ENCODE measurements at regions not wholly inside any gene's neighbourhood (a gene's known extent, or its start where the extent isn't known, plus 50 kb on each side); places are given as distances from the start of the nearest gene placed in this dataset.
"Not testable (repeated sequence)": the region's sequence is repeated elsewhere in the genome, so short reads cannot be mapped to it uniquely, and the experiment has no call there.

DNA sequence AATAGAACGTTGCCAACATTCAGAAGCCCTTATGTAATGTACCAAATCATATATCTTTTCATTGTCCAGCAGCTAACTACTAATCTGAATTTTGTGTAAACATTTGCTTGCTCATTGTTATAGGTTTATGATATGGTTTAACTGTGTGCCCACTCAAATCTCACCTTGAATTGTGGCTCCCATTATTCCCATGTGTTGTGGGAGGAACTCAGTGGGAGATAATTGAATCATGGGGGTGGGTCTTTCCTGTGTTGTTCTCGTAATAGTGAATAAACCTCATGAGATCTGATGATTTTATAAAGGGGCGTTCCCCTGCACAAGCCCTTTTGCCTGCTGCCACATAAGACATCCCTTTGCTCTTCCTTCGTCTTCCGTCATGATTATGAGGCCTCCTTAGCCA is 91.9 kb upstream of the CLVS2 start:
- DNase-seq (ENCODE audit: insufficient read length, low spot score) (no peak), FAIRE-seq (no peak)
- TF ChIP-seq, protein P1, sequence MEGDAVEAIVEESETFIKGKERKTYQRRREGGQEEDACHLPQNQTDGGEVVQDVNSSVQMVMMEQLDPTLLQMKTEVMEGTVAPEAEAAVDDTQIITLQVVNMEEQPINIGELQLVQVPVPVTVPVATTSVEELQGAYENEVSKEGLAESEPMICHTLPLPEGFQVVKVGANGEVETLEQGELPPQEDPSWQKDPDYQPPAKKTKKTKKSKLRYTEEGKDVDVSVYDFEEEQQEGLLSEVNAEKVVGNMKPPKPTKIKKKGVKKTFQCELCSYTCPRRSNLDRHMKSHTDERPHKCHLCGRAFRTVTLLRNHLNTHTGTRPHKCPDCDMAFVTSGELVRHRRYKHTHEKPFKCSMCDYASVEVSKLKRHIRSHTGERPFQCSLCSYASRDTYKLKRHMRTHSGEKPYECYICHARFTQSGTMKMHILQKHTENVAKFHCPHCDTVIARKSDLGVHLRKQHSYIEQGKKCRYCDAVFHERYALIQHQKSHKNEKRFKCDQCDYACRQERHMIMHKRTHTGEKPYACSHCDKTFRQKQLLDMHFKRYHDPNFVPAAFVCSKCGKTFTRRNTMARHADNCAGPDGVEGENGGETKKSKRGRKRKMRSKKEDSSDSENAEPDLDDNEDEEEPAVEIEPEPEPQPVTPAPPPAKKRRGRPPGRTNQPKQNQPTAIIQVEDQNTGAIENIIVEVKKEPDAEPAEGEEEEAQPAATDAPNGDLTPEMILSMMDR (IDR thresholded peaks at IDR 0.05; ENCODE audit: insufficient read depth, missing control alignments): no peak

DNA sequence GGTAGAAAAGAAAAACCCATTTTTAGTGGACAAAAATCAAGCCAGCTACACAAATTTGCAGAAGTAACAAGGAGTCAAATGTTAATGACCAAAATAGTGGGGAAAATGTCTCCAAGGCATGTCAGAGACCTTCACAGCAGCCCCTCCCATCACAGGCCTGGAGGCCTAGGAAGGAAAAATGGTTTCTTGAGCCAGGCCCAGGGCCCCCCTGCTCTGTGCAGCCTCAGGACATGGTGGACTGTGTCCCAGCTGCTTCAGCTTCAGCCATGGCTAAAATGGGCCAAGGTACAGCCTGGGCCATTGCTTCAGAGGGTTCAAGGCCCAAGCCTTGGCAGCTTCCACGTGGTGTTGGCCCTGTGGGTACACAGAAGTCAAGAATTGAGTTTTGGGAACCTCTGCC is 82.5 kb upstream of the CLVS2 start:
- TF ChIP-seq, protein P1 (IDR thresholded peaks at IDR 0.05; ENCODE audit: insufficient read depth, missing control alignments): no peak
- FAIRE-seq (no peak), DNase-seq (ENCODE audit: insufficient read length, low spot score) (no peak)

DNA sequence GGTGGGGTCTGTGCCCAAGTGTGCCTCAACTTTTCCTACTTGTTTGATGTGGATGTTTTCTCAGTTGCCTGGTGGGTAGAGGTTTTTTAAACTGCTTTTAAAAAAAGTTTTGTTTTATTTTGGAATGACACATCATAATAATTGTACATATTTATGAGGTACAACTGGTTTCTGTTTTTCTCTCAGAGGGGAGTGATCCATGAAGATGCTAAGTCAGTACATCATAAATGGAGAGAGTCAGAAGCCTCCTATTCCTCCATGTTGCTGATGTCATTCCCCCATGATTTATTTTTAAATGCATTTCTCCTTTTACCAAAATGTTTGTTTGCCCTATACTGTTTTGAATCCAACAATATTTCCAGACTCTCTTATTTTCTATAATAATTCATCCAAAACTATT is 77.3 kb upstream of the CLVS2 start:
- TF ChIP-seq, protein P1 (IDR thresholded peaks at IDR 0.05; ENCODE audit: insufficient read depth, missing control alignments): no peak
- no peak for DNase-seq (ENCODE audit: insufficient read length, low spot score)
- FAIRE-seq: no peak

DNA sequence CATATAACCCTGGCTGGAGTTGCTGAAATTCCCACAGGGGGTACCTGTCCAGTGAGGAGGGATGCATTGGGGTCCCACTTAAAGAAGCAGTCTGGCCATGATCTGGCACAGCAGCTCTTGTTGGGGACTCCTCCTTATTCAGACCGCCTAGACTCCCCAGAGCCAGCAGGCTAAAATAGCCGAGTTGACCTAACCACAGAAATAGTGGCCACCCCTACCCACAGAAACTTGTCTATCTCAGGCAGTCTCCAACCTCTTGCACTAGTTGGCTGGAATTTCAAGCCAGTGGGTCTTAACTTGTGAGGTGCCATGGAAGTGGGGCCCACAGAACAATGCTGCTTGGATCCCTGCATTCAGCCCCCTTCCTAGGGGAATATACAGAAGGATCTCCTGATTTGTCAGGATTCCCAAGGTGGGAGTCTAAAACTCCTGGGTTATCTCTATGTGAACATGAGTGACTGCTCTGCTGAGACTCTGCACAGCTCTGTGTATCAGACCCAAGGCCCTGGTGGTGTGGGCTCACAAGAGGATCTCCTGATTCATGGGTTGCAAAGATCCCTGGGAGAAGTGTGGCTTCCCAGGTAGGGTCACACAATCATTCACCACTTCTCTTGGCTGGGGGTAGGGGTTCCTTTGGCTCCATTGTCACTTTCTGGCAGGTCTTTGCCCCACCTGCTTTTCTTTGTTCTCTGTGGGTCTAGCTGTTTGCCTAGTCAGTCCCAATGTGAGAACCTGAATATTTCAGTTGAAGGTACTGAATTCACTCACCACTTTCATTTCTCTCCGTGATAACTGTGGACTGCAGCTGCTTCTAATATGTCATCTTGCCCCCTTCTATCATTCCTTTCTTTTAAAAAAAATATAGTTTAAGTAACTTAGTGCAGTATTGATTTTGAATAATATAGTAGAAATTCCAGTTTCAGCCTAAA is 65.5 kb upstream of the CLVS2 start:
- DNase-seq (ENCODE audit: insufficient read length, low spot score): no peak
- FAIRE-seq: no peak
- TF ChIP-seq, protein P1 (IDR thresholded peaks at IDR 0.05; ENCODE audit: insufficient read depth, missing control alignments): no peak

DNA sequence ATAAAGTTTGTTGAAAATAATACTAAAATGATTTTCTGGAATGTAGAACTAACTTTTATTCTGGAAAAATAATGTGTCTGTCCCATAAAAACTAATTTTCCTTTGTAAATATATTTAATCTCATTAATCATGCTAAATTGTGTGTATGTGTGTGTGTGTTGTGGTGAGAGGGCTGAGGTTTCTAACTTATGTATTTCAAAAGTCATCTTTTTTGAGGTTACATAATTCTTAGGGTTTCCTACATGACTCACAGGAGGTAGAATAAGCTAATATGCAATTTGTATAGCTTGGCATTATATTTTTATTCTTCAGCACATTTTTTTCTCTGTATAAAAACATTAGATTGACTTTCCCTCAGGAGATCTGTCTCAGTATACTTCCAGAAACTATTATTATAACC is 64.1 kb upstream of the CLVS2 start:
- TF ChIP-seq, protein P1 (IDR thresholded peaks at IDR 0.05; ENCODE audit: insufficient read depth, missing control alignments): no peak
- FAIRE-seq (no peak), DNase-seq (ENCODE audit: insufficient read length, low spot score) (no peak)

DNA sequence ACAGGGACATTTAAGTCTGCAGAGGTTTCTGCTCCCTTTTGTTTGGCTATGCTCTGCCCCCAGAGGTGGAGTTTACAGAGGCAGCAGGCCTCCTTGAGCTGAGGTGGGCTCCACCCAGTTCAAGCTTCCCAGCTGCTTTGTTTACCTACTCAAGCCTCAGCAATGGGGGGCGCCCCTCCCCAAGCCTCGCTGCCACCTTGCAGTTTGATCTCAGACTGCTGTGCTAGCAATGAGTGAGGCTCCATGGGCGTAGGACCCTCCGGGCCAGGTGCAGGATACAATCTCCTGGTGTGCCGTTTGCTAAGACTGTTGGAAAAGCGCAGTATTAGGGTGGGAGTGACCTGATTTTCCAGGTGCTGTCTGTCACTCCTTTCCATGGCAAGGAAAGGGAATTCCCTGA is 51.1 kb upstream of the CLVS2 start:
- FAIRE-seq; DNase-seq (ENCODE audit: insufficient read length, low spot score): not testable (repeated sequence)

Measured in D721Med (cell line).